HG02763 (cell line): ENCODE measurements at regions not wholly inside any gene's neighbourhood (a gene's known extent, or its start where the extent isn't known, plus 50 kb on each side); places are given as distances from the start of the nearest gene placed in this dataset.

Experiments used
- ATAC-seq: cut with Tn5 transposase; IDR thresholded peaks from one replicate; pipeline ENCODE4 v1.9.1; 2021; ENCODE audit warnings: mild to moderate bottlenecking, moderate library complexity; ENCODE audit not compliant: unreplicated experiment

- no peak for ATAC-seq
Observed at GRCh38 chr2:191738003-191738402, 60.1 kb downstream of the NABP1 start.

GRCh38 chr2:191738667-191739066 lies 60.7 kb downstream of the NABP1 start:
- no peak for ATAC-seq

GRCh38 chr2:191739194-191739593 lies 61.3 kb downstream of the NABP1 start:
- no peak for ATAC-seq

GRCh38 chr2:191740016-191740419 lies 62.1 kb downstream of the NABP1 start:
- peak; percentile 95 for ATAC-seq

- ATAC-seq = no peak
Observed at GRCh38 chr2:191740759-191741158, 62.8 kb downstream of the NABP1 start.

- no peak for ATAC-seq
Observed at GRCh38 chr2:191746346-191747169, 68.6 kb downstream of the NABP1 start.

GRCh38 chr2:191747170-191747530 lies 69.2 kb downstream of the NABP1 start:
- ATAC-seq = no peak

- ATAC-seq = peak; percentile 33
Observed at GRCh38 chr2:191748059-191748461, 70.1 kb downstream of the NABP1 start.

GRCh38 chr2:191748528-191749180 lies 70.7 kb downstream of the NABP1 start:
- peak; percentile 74 for ATAC-seq

GRCh38 chr2:191749181-191749540 lies 71.2 kb downstream of the NABP1 start:
- ATAC-seq = no peak

- no peak for ATAC-seq
Observed at GRCh38 chr2:191754103-191754502, 76.2 kb downstream of the NABP1 start.

- no peak for ATAC-seq
Observed at GRCh38 chr2:191756761-191757160, 78.8 kb downstream of the NABP1 start.

- ATAC-seq = no peak
Observed at GRCh38 chr2:191757208-191757607, 79.3 kb downstream of the NABP1 start.

- ATAC-seq = peak; percentile 100
Observed at GRCh38 chr2:191758518-191759507, 80.9 kb downstream of the NABP1 start.

- no peak for ATAC-seq
Observed at GRCh38 chr2:191759680-191760079, 81.7 kb downstream of the NABP1 start.

- no peak for ATAC-seq
Observed at GRCh38 chr2:191760655-191761262, 82.8 kb downstream of the NABP1 start.

- no peak for ATAC-seq
Observed at GRCh38 chr2:191773136-191773535, 73.8 kb downstream of the CAVIN2 start.

GRCh38 chr2:191777351-191777750 lies 69.5 kb downstream of the CAVIN2 start:
- no peak for ATAC-seq

GRCh38 chr2:191778041-191778440 lies 68.8 kb downstream of the CAVIN2 start:
- ATAC-seq = no peak

- no peak for ATAC-seq
Observed at GRCh38 chr2:191782351-191782750, 64.5 kb downstream of the CAVIN2 start.

- ATAC-seq = no peak
Observed at GRCh38 chr2:191783416-191783815, 63.5 kb downstream of the CAVIN2 start.
